ENCODE measurements at regions not wholly inside any gene's neighbourhood (a gene's known extent, or its start where the extent isn't known, plus 50 kb on each side); places are given as distances from the start of the nearest gene placed in this dataset.
"Not testable (repeated sequence)": the region's sequence is repeated elsewhere in the genome, so short reads cannot be mapped to it uniquely, and the experiment has no call there.

DNA sequence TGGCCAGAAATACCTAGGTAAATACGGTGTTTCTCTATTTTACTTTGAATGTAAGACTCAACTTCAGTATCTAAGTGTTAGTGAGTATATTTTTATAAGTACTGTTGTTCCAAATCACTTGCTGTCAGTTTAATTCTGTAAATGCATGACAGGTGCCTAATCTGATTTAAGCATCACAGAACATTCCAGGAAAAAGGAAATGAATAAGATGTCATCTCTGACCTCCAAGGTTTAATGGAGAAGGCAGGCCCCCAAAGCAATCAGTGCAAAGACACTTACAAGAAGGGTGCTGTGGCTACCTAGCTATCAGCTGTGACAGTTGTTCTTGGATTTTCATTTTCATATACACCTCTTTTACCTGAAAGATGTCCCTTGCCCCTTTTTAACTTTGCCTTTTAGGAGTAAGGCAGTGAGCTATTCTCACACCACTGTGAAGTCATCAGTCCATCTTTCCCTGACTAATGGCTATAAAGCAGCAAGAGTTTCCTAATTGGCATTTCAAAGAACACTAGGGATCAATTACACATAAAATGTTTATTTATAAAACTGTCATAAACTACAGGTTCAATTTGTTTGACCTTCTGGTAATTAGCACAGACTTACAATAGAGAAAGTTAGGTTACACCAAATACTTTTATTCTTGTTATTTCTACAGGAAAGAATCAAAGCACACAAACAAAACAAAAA is 427.6 kb downstream of the SPRY2 start:
- no peak for DNase-seq (ENCODE audit: low spot score)

- DNase-seq (ENCODE audit: low spot score) = no peak
Measured at GRCh38 chr13:79912403-79912802, 428.5 kb downstream of the SPRY2 start.

GRCh38 chr13:79910875-79911540 is 429.9 kb downstream of the SPRY2 start:
- no peak for DNase-seq (ENCODE audit: low spot score)

- DNase-seq (ENCODE audit: low spot score) = no peak
Measured at GRCh38 chr13:79909644-79910043, 428.7 kb downstream of the NDFIP2 start.

- DNase-seq (ENCODE audit: low spot score) = no peak
Measured at GRCh38 chr13:79908381-79908780, 427.4 kb downstream of the NDFIP2 start.

DNA sequence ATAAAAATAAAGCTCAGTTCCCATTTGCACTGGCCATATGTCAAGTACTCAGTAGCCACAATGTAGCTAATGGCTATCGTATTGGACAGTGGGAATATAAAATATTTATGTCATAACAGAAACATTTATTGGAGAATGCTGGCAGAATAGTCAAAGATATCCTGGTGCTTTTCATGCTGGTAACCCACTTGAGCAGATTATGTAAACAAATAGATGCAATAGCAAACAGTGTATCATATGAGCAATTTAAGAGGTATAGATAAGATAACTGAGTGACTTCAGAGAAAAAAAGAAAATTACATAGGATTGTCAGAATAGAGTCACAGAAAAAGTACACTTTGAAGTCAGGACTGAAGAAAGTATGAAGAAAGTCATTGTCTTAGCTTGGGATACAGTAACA is 426.6 kb downstream of the NDFIP2 start:
- DNase-seq (ENCODE audit: low spot score) = no peak

- DNase-seq (ENCODE audit: low spot score) = no peak
Measured at GRCh38 chr13:79906345-79906744, 425.4 kb downstream of the NDFIP2 start.

- no peak for DNase-seq (ENCODE audit: low spot score)
Measured at GRCh38 chr13:79905018-79905417, 424.1 kb downstream of the NDFIP2 start.

DNA sequence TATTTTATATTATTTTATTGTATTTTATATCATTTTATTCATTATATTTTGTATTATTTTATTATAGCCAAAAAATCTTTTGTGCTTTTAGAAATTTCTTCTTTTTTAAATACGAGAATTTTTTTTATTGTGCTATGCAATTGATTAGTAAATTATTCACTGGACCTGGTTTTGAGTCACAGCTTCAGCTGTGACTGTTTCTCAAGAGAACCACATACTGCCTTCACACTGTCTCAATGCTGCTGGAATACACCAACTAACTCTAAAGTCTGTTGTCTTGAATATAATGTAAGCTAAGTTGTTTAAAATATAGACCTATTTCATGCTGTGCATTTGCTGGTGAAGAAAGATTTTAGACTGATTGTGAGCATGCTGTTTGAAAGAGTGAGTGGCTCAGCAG is 423.6 kb downstream of the NDFIP2 start:
- DNase-seq (ENCODE audit: low spot score) = no peak

GRCh38 chr13:79901336-79901735 is 420.4 kb downstream of the NDFIP2 start:
- no peak for DNase-seq (ENCODE audit: low spot score)

DNA sequence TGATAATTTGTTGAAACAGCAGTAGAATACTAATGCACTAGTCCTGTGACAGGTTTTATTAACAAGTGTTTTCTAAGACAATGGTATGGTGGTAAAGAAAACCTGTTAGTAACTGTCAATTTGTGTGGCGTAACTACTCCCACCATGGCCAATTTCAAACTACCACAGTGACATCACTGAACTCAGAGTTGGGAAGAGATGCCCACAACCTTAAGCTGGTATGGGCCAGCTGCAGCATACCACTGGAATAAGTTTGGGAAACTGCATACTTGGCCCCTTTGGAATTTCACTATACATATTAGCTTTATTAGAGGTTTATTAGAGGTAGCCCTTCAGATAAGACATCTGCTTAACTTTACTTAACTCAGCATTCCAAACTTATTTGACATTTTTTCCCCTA is 419.4 kb downstream of the NDFIP2 start:
- no peak for DNase-seq (ENCODE audit: low spot score)

DNA sequence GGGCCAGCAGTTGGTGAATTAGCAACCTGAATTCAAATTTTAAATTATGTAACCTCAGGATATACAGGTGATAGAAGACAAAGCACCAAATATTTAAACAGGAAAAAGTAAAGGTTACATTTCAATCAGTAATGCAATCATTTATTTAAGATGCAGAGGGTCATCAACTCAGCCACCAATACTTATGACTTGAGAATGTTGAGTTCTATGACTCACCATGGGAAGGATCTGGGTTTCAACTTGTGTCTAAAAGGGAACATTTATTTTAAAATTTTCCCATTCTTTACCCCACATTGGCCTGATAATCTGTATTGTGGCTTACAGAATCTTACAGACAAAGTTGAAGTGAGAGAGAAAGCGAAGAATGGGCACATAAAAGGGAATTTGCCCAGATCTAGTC is 418.0 kb downstream of the NDFIP2 start:
- no peak for DNase-seq (ENCODE audit: low spot score)

DNA sequence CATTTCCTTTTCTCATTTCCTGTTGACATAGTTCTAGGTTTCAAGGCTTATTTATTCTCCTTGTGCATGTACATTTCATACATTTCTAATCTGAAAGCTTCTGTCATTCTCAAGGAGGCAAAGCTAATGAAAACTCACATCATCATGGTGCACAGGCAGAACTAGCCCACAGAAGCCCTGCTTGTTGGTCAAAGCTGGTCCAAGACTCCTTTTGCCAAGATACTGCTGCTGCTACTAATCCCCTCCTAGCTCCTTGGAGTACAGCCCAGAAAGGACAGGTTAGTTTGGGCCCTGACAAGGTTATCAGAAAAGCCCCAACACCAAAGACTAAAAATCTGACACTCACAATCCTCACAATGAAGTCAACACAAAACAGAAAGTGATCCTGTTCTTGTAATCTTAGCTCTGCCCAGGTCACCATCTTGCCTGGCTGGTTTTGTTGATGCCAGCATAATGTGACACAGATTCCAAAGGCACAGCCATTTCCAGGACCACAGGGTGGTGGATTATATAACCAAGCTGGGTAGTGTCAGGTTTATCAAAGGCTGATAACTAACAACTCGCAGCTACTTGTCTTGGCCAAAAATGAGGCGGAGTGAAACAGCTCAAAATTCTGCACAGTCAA is 417.4 kb downstream of the NDFIP2 start:
- no peak for DNase-seq (ENCODE audit: low spot score)

GRCh38 chr13:79896851-79897250 is 415.9 kb downstream of the NDFIP2 start:
- DNase-seq (ENCODE audit: low spot score) = no peak

DNA sequence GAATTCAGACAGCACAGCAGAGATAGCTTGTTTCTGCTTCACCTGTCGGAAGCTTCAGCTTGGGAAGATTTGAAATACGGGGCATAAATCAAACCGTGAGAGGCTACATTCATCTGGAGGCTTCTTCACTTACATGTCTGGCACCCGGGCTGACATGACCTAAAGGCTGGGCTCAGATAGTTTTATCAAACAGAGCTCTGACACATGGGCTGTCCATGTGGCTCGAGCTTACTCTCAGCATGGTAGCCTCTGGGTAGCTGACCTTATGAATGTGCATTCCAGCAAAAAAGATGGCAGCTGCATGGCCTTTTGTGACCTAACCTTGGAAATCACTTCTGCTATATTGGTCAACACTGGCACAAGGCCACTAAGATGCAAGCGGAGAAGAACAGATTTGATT is 414.5 kb downstream of the NDFIP2 start:
- no peak for DNase-seq (ENCODE audit: low spot score)

- not testable (repeated sequence) for DNase-seq (ENCODE audit: low spot score)
Measured at GRCh38 chr13:79887278-79887677, 406.3 kb downstream of the NDFIP2 start.

DNA sequence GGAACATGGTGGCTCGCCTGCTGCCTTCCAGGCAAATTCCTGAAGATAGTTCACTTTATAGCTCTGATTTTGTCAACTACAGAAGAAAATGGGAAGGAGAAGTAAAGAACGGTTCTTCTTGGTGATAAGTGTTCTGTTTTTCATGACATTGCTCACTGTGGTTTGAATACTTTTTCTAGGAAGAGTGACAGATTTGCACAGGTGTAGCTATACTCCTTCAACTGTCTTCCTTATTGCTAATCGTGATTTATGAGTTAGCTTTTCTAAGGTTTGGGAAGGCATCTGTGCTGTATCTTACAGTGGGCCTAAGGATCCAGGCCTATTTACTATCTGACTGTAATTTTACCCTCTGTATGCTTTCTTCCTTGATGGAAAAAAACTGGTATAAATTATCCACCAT is 405.6 kb downstream of the NDFIP2 start:
- DNase-seq (ENCODE audit: low spot score) = no peak

- no peak for DNase-seq (ENCODE audit: low spot score)
Measured at GRCh38 chr13:79884890-79885289, 403.9 kb downstream of the NDFIP2 start.

- no peak for DNase-seq (ENCODE audit: low spot score)
Measured at GRCh38 chr13:79883216-79883615, 402.3 kb downstream of the NDFIP2 start.

- DNase-seq (ENCODE audit: low spot score) = no peak
Measured at GRCh38 chr13:79880818-79881217, 399.9 kb downstream of the NDFIP2 start.

DNA sequence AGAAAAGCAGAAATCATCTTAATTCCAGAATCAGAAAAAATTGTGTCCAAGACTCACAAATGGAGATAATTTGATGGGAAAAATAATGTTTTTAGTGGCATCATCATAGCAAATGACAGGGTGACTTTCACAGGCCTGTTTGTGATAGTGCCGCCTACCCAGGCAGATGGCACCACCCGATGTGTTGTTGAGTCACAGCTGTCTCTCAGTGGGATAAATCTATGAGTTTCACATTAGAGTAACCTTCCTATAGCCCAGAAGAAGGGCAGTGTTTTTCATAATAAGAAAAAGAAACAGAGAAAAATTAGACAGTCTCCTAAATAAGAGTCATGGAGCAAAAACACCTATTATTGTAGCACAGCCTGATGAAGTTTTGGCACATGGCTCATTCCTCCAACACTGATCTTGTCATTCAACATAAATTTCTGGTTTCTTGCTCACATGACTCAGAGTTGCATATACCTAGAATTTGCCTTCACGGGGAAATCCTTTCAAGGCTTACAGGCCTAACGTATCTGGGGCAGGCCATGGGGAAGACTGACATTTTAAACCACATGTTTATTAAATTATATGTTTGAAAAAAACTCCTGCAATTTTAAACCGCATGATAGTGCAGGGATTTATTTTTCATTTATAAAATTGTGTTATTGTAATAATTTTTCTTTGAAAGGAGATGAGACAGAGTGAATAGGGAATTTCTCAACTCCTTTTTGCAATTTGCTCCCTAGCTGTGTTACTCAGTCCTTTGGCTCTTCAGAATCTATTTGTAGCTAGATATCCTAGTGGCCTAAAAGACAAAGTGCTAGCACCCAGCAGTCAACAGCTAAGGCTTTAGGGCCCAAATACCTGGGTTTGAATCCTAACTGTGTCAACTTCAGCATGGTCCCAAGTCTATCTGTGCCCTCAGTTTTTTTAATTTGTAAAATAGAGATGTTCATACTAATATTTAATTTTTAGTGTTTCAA is 393.7 kb downstream of the NDFIP2 start:
- DNase-seq (ENCODE audit: low spot score) = no peak

DNA sequence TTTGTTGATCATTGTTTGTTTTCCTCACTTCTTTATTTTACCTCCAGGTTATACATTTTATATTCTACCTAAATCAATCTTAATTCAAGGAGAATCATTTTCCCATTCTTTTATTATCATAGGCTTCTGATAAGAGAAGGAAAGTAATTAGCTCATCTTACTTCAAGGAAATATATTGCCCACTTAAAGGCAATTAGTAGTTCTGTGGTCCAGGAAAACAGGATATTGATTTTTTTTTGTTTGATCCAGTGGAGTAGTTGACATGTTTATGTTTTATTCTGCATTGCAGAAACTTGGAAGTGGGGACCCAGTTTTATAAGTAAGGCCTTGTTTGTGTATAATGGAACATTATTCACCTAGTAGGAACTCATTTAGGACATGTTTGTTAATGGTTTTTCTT is 390.6 kb downstream of the NDFIP2 start:
- DNase-seq (ENCODE audit: low spot score) = no peak
